Fibroblast of lung (primary cell): ENCODE measurements at regions not wholly inside any gene's neighbourhood (a gene's known extent, or its start where the extent isn't known, plus 50 kb on each side); places are given as distances from the start of the nearest gene placed in this dataset.
"Not testable (repeated sequence)": the region's sequence is repeated elsewhere in the genome, so short reads cannot be mapped to it uniquely, and the experiment has no call there.

ENCODE experiments used
- DNase-seq, 2 donors: peaks; one replicate each; pipeline versions ENCODE4 v3.0.0 to v3.0.0-alpha.2; 2010; ENCODE audit warnings: low read depth in 2 of 2
- H2AFZ ChIP-seq: 2 replicates; pipeline ENCODE4 v1.5.1; 2012; ENCODE audit warnings: low read length, control low read depth, inconsistent platforms
- H3K27ac ChIP-seq: 2 replicates; pipeline ENCODE4 v1.5.1; 2011; ENCODE audit warnings: low read length, control low read depth; ENCODE audit not compliant: insufficient read depth
- H3K27me3 ChIP-seq: 2 replicates; pipeline ENCODE4 v1.5.1; 2011; ENCODE audit warnings: mild to moderate bottlenecking, low read length; ENCODE audit not compliant: control insufficient read depth, insufficient read depth
- H3K36me3 ChIP-seq: 2 replicates; pipeline ENCODE4 v1.5.1; 2011; ENCODE audit warnings: low read length; ENCODE audit not compliant: control insufficient read depth, insufficient read depth
- H3K4me1 ChIP-seq: 2 replicates; pipeline ENCODE4 v1.5.1; 2011; ENCODE audit warnings: low read length; ENCODE audit not compliant: control insufficient read depth, insufficient read depth; ENCODE audit errors: extremely low read depth
- H3K4me2 ChIP-seq: 2 replicates; pipeline ENCODE4 v1.5.1; 2011; ENCODE audit warnings: low read length, control low read depth; ENCODE audit not compliant: insufficient read depth; ENCODE audit errors: extremely low read depth
- H3K4me3 ChIP-seq, 4 experiments: fragments of 200-600 bp in 1 of 4; sonication (generic) in 1 of 4; replicated peaks in 1 of 4; 2 replicates each; pipeline ENCODE4 v1.5.1; 2011 to 2016; ENCODE audit warnings: low read length in 4 of 4, low read depth in 3 of 4, mild to moderate bottlenecking in 3 of 4, control low read depth in 2 of 4, inconsistent platforms in 1 of 4, mixed read lengths in 1 of 4; ENCODE audit not compliant: insufficient read depth in 1 of 4; ENCODE audit errors: control extremely low read depth in 1 of 4
- H3K79me2 ChIP-seq: 2 replicates; pipeline ENCODE4 v1.5.1; 2012; ENCODE audit warnings: mild to moderate bottlenecking, low read length, inconsistent platforms; ENCODE audit not compliant: control insufficient read depth, insufficient read depth
- H3K9ac ChIP-seq: 2 replicates; pipeline ENCODE4 v1.5.1; 2011; ENCODE audit warnings: mild to moderate bottlenecking, low read length, control low read depth; ENCODE audit not compliant: insufficient read depth
- H3K9me3 ChIP-seq: 2 replicates; pipeline ENCODE4 v1.5.1; 2012; ENCODE audit warnings: low read depth, low read length; ENCODE audit not compliant: control insufficient read depth, insufficient read depth
- H4K20me1 ChIP-seq: 2 replicates; pipeline ENCODE4 v1.5.1; 2011; ENCODE audit warnings: low read length; ENCODE audit not compliant: control insufficient read depth, insufficient read depth; ENCODE audit errors: extremely low read depth
- CTCF ChIP-seq, 2 donors: IDR thresholded peaks in 1 of 2; conservative IDR thresholded peaks in 1 of 2; 1 replicate in 1 of 2; 2 replicates in 1 of 2; pipeline ENCODE4 v1.5.1; 2011 to 2012; ENCODE audit warnings: low read length in 2 of 2, control low read depth in 1 of 2, inconsistent platforms in 1 of 2, low read depth in 1 of 2, mild to moderate bottlenecking in 1 of 2
- EZH2 ChIP-seq: IDR thresholded peaks from 2 replicates; pipeline ENCODE4 v1.5.1; 2012; ENCODE audit warnings: low read length, control low read depth, mild to moderate bottlenecking; ENCODE audit errors: missing control alignments

GRCh38 chr7:23938215-23938614 lies 228.2 kb downstream of the STK31 start:
- H3K9me3 ChIP-seq, result no peaks in the 10 kb centered on the region
- H3K27ac ChIP-seq, result no peak overlapping the region
- H3K4me2 ChIP-seq, result no peak overlapping the region
- TF ChIP-seq EZH2 (no peak), CTCF (conservative IDR thresholded peaks at IDR 0.05 in 1 of 2, IDR thresholded peaks at IDR 0.05 in 1 of 2; ENCODE audit: low read depth in 1 of 2, low read length in 2 of 2) (no peak)
- H3K4me1 ChIP-seq, result no peaks in the 10 kb centered on the region
- H3K9ac ChIP-seq, result no peak overlapping the region
- no peak for DNase-seq
- H3K79me2 ChIP-seq, result no peaks in the 10 kb centered on the region
- H2AFZ ChIP-seq, result no peak overlapping the region
- H3K36me3 ChIP-seq, result no peaks in the 10 kb centered on the region
- H3K4me3 ChIP-seq, result no peak overlapping the region
- no peaks in the 10 kb centered on the region for H4K20me1 ChIP-seq
- no peaks in the 10 kb centered on the region for H3K27me3 ChIP-seq

GRCh38 chr7:23938937-23939552 lies 229.0 kb downstream of the STK31 start:
- H3K4me1 ChIP-seq, result no peaks in the 10 kb centered on the region
- no peaks in the 10 kb centered on the region for H3K79me2 ChIP-seq
- H3K27me3 ChIP-seq, result no peaks in the 10 kb centered on the region
- H3K36me3 ChIP-seq, result no peaks in the 10 kb centered on the region
- no peak overlapping the region for H3K27ac ChIP-seq
- peak; percentile 20 to 41 for DNase-seq
- H3K4me2 ChIP-seq, result no peak overlapping the region
- H3K4me3 ChIP-seq, result no peak overlapping the region
- no peaks in the 10 kb centered on the region for H4K20me1 ChIP-seq
- TF ChIP-seq EZH2, result no peak
- TF ChIP-seq CTCF (conservative IDR thresholded peaks at IDR 0.05 in 1 of 2, IDR thresholded peaks at IDR 0.05 in 1 of 2; ENCODE audit: low read depth in 1 of 2, low read length in 2 of 2), result peak in 1 of 2 donors; percentile 58
- H3K9ac ChIP-seq, result no peak overlapping the region
- H2AFZ ChIP-seq, result no peak overlapping the region
- no peaks in the 10 kb centered on the region for H3K9me3 ChIP-seq

- H3K79me2 ChIP-seq, H3K4me1 ChIP-seq, DNase-seq, H3K36me3 ChIP-seq, H3K4me2 ChIP-seq, H3K27me3 ChIP-seq, H3K4me3 ChIP-seq, H3K9me3 ChIP-seq, H4K20me1 ChIP-seq, H3K9ac ChIP-seq, H3K27ac ChIP-seq, H2AFZ ChIP-seq: not testable (repeated sequence)
Observed at GRCh38 chr7:23939747-23940146, 229.7 kb downstream of the STK31 start.
